SIG-M5 treated with dmso at 0.1 percent for 504 hours (cell line): ENCODE measurements at regions not wholly inside any gene's neighbourhood (a gene's known extent, or its start where the extent isn't known, plus 50 kb on each side); places are given as distances from the start of the nearest gene placed in this dataset.

Experiments used
- DNase-seq: peaks from one replicate; lab custom pipeline; 2025; ENCODE audit not compliant: unreplicated experiment; lab: John Stamatoyannopoulos, UW

DNA sequence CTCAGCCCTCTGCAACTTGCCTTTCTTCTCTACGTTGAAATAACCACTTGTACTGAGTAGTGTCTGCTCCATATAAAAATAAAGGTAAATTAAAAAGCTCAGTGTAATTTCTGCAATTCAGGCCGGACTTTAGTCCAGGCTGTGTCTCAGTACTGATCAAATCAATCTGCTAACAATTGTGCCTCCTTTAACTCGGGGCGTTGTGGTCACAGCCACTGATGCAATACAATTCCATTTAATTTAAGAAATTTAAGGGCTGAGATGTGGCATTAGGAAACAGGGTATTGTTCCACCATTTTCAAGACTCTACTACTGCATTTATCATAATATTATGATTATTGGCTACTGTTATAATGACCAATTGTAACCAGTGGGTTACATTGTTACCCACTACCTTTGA, 60.0 kb upstream of the NPAS2 start:
- no peak for DNase-seq

DNA sequence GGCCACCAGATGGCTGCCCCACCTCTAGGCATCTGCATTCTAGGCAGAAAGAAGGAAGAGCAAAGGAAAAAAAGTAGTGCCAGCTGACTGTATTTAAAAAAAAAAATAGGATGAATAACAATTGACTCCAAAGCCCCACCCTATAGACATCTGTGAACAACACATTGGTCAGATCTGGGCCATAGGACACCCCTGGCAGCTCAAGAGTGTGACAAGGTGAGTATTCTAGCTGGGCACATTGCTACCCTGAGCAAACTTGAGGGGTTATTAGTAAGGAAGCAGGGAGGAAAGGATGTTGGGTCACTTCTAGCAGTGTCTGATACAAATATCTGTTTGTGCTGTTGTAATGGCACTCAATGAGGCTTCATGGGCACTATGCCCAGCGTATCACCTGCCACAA, 58.6 kb upstream of the NPAS2 start:
- DNase-seq, result no peak

DNA sequence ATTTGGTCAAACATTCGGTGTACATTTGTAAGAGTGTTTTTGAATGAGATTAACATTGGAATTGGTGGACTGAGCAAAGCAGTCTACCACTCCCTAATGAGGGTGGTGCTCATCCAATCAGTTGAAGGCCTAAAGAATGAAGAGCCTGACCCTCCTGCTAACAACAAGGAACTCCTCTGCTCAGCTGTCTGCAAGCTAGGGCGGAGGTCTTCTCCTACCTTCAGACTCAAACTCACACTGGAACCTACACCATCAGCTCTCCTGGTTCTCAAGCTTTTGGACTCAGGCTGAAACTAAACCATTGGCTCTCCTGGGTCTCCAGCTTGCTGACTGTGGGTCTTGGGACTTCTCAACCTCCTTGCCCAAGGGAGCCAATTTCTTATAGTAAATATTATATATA, 55.5 kb upstream of the NPAS2 start:
- DNase-seq, result no peak

DNA sequence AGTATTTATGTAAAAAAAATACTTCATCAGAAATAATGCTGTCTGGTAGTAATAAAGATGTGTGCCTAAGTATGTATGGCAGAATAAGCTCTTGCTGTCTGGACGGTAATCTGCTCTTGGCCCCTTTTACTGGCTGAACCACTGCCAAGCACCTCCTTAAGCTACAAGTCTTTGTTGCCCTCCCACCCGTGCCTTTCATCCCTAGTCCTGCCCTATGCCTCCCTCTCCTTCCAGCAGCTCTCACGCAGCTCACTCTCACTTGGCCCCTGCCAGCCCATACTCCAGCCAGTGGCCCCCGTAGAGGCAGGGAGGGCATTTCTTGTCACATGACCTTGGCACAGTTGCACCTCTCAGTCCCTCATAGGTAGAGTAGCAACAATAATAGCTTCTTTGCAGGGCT, 54.5 kb upstream of the NPAS2 start:
- DNase-seq, result no peak

DNA sequence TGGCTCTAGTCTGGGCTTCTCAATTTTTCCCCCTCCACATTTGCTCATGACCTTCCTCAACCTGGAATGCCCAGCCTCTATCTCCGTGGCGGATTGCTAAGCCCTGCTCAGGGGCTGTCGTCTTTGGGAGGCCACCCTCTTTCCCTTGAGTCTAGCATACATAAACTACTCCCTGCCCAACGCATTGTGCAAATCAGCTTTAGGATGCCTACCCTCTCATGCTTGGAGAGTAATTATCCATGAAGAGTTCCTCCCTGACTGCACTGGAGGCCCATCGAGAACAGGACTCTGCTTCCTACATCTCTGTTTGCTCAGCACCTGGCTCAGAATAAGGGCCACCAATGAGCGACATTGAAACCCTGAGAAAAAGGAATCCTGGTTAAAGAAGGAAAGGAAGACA, 53.7 kb upstream of the NPAS2 start:
- no peak for DNase-seq

DNA sequence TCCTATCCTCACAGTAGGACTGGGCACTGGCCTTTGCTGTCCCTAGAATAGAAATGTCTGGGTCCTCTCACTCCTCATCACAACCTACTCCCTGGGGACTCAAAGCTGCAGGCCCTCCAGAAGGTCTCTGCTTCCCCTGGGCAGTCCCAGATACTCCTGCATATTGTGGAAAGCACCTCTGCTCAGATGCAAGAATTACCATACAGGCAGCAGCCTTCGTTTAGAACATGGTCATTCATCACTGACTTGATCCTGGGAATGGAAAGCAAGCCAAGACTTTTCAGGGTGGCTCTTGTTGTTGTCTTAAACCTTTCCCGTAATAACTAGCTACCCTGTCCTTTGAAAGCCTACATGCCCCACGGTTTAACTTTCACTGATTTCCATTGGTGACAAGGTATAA, 53.1 kb upstream of the NPAS2 start:
- DNase-seq, result no peak

DNA sequence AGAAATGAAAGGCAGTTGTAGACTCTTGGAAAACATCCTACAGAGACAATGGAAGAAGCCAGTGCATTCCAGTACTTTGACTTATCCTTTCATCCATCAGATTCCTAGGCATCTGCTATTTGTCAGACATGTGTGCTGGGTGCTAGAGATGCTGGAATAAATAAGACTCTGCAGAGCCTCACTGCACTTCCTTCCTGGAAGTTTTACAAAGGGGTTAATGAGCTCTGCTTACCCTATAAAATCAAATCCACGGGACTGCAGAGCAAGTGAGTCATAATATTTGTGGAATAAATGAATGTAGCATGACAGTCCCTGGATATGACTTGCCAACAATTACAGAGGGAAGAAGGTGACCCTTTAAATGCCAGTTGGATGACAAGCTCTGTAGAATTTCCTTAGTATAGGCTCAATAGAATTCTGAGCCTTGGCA, 52.7 kb upstream of the NPAS2 start:
- no peak for DNase-seq

DNA sequence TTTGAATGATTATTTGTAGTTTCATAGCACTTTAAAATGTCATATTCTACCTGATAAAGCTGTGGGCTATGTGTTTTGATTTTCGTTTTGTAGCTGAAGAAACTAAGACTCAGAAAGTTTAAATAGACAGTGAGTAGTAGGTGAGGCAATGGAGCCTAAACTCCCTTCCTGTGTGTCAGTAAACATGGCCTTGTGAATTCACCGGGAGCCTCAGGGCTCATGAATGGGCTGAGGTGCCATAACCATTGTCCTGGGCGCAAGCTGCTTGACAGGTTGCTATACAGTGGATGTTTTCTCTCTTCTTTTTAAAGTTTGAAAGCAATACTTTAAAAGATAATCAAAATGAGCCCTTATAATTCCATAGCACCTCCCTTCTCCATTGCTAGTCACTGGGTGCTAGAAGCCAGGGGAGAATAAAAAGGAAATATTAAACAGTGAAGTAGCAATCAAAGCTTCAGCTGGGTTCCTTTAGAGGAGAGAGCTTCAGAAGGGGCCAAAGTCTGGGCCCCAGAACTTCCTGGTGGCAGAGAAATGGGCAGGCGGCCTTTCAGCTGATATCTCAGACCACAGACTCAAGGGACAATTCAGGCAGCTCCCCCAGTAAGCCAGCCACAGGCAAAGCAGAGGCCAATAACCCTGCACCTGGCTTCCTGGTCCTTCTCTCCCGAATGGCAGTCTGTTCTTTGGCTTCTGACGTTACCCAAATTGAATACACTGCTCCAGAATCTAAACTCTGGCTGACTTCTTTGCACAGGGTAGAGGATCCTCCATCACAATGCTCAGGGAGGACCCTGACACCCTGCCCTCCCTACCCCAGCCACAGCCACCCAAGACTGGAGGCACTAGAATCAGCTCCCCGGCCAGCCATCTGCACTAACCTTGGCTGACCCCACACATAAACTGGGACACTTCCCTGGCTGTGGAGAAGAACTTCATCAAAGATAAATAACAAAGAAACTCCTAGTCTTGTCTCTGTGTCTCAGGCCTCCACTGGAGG, 51.8 kb upstream of the NPAS2 start:
- DNase-seq, result no peak
